ENCODE measurements at regions not wholly inside any gene's neighbourhood (a gene's known extent, or its start where the extent isn't known, plus 50 kb on each side); places are given as distances from the start of the nearest gene placed in this dataset.

- Mint-ChIP-seq H3K4me1 (no peaks in the 10 kb centered on the region), H3K27ac (no peak overlapping the region), H3K27me3 (peaks cover 4% of the 10 kb centered on the region), H3K9me3 (no peaks in the 10 kb centered on the region), H3K36me3 (no peaks in the 10 kb centered on the region), H3K4me3 (no peak overlapping the region)
- DNase-seq = no peak
- CTCF ChIA-PET = no interaction called here
Measured at GRCh38 chr3:69511361-69511760, 125.5 kb upstream of the FRMD4B start.

- peaks cover 4% of the 10 kb centered on the region for H3K27me3 Mint-ChIP-seq
- CTCF ChIA-PET = no interaction called here
- H3K4me1 Mint-ChIP-seq = no peaks in the 10 kb centered on the region
- DNase-seq = no peak
- H3K27ac Mint-ChIP-seq = no peak overlapping the region
- H3K9me3 Mint-ChIP-seq = no peaks in the 10 kb centered on the region
- H3K36me3 Mint-ChIP-seq = no peaks in the 10 kb centered on the region
- no peak overlapping the region for H3K4me3 Mint-ChIP-seq
Measured at GRCh38 chr3:69510481-69511030, 124.7 kb upstream of the FRMD4B start.

- peaks cover 4% of the 10 kb centered on the region for H3K27me3 Mint-ChIP-seq
Measured at GRCh38 chr3:69509288-69509687, 123.4 kb upstream of the FRMD4B start.

GRCh38 chr3:69505770-69506407 is 120.0 kb upstream of the FRMD4B start:
- H3K4me3 Mint-ChIP-seq = no peak overlapping the region
- H3K27ac Mint-ChIP-seq = no peak overlapping the region
- H3K27me3 Mint-ChIP-seq = no peaks in the 10 kb centered on the region
- no peak for DNase-seq
- H3K9me3 Mint-ChIP-seq = no peaks in the 10 kb centered on the region
- CTCF ChIA-PET = no interaction called here
- no peaks in the 10 kb centered on the region for H3K36me3 Mint-ChIP-seq
- no peaks in the 10 kb centered on the region for H3K4me1 Mint-ChIP-seq

More at GRCh38 chr3:69509288-69509687, 123.4 kb upstream of the FRMD4B start:
- Mint-ChIP-seq H3K4me3 (no peak overlapping the region), H3K27ac (no peak overlapping the region), H3K9me3 (no peaks in the 10 kb centered on the region), H3K4me1 (no peaks in the 10 kb centered on the region), H3K36me3 (no peaks in the 10 kb centered on the region)
- CTCF ChIA-PET = no interaction called here
- no peak for DNase-seq

- Mint-ChIP-seq H3K27me3 (no peaks in the 10 kb centered on the region), H3K4me3 (no peak overlapping the region), H3K4me1 (no peaks in the 10 kb centered on the region), H3K27ac (no peak overlapping the region), H3K36me3 (no peaks in the 10 kb centered on the region), H3K9me3 (no peaks in the 10 kb centered on the region)
- no peak for DNase-seq
- CTCF ChIA-PET = no interaction called here
Measured at GRCh38 chr3:69504232-69504631, 118.3 kb upstream of the FRMD4B start.

- H3K36me3 Mint-ChIP-seq = no peaks in the 10 kb centered on the region
- DNase-seq = no peak
- no peak overlapping the region for H3K4me3 Mint-ChIP-seq
- H3K27ac Mint-ChIP-seq = no peak overlapping the region
- no peaks in the 10 kb centered on the region for H3K27me3 Mint-ChIP-seq
- H3K9me3 Mint-ChIP-seq = no peaks in the 10 kb centered on the region
- H3K4me1 Mint-ChIP-seq = no peaks in the 10 kb centered on the region
- CTCF ChIA-PET = no interaction called here
Measured at GRCh38 chr3:69500604-69501003, 114.7 kb upstream of the FRMD4B start.

- Mint-ChIP-seq H3K9me3 (no peaks in the 10 kb centered on the region), H3K36me3 (no peaks in the 10 kb centered on the region), H3K27ac (no peak overlapping the region), H3K4me1 (no peaks in the 10 kb centered on the region), H3K27me3 (no peaks in the 10 kb centered on the region), H3K4me3 (no peak overlapping the region)
- CTCF ChIA-PET = no interaction called here
- no peak for DNase-seq
Measured at GRCh38 chr3:69499899-69500421, 114.1 kb upstream of the FRMD4B start.

- CTCF ChIA-PET = interaction anchor here (1.3 kb wide), 1 partner anchor 10 kb away, joined by 4 read pairs; no protein-coding TSS in a partner anchor
- Mint-ChIP-seq H3K9me3 (no peaks in the 10 kb centered on the region), H3K4me1 (no peaks in the 10 kb centered on the region), H3K27me3 (no peaks in the 10 kb centered on the region), H3K36me3 (no peaks in the 10 kb centered on the region), H3K4me3 (no peak overlapping the region), H3K27ac (no peak overlapping the region)
- DNase-seq = no peak
Measured at GRCh38 chr3:69499422-69499821, 113.5 kb upstream of the FRMD4B start.

- CTCF ChIA-PET = no interaction called here
- Mint-ChIP-seq H3K9me3 (no peaks in the 10 kb centered on the region), H3K27me3 (no peaks in the 10 kb centered on the region), H3K27ac (no peak overlapping the region), H3K4me3 (no peak overlapping the region), H3K4me1 (no peaks in the 10 kb centered on the region), H3K36me3 (no peaks in the 10 kb centered on the region)
- DNase-seq = no peak
Measured at GRCh38 chr3:69496856-69497255, 111.0 kb upstream of the FRMD4B start.

- no peaks in the 10 kb centered on the region for H3K27me3 Mint-ChIP-seq
- H3K9me3 Mint-ChIP-seq = no peaks in the 10 kb centered on the region
- H3K4me1 Mint-ChIP-seq = no peaks in the 10 kb centered on the region
- no peak overlapping the region for H3K4me3 Mint-ChIP-seq
- H3K36me3 Mint-ChIP-seq = no peaks in the 10 kb centered on the region
- H3K27ac Mint-ChIP-seq = no peak overlapping the region
- CTCF ChIA-PET = no interaction called here
- no peak for DNase-seq
Measured at GRCh38 chr3:69494185-69494584, 108.3 kb upstream of the FRMD4B start.

GRCh38 chr3:69493157-69493556 is 107.3 kb upstream of the FRMD4B start:
- H3K4me3 Mint-ChIP-seq = no peak overlapping the region

GRCh38 chr3:69491975-69492374 is 106.1 kb upstream of the FRMD4B start:
- CTCF ChIA-PET = no interaction called here
- no peaks in the 10 kb centered on the region for H3K36me3 Mint-ChIP-seq
- H3K27me3 Mint-ChIP-seq = no peaks in the 10 kb centered on the region
- H3K9me3 Mint-ChIP-seq = no peaks in the 10 kb centered on the region
- no peak for DNase-seq
- no peaks in the 10 kb centered on the region for H3K4me1 Mint-ChIP-seq
- no peak overlapping the region for H3K4me3 Mint-ChIP-seq
- H3K27ac Mint-ChIP-seq = no peak overlapping the region

More at GRCh38 chr3:69493157-69493556, 107.3 kb upstream of the FRMD4B start:
- DNase-seq = no peak
- Mint-ChIP-seq H3K9me3 (no peaks in the 10 kb centered on the region), H3K27ac (no peak overlapping the region), H3K36me3 (no peaks in the 10 kb centered on the region), H3K27me3 (no peaks in the 10 kb centered on the region), H3K4me1 (no peaks in the 10 kb centered on the region)
- CTCF ChIA-PET = no interaction called here

- Mint-ChIP-seq H3K9me3 (no peaks in the 10 kb centered on the region), H3K27ac (no peak overlapping the region), H3K27me3 (no peaks in the 10 kb centered on the region), H3K4me3 (no peak overlapping the region), H3K4me1 (no peaks in the 10 kb centered on the region), H3K36me3 (no peaks in the 10 kb centered on the region)
- CTCF ChIA-PET = no interaction called here
- DNase-seq = no peak
Measured at GRCh38 chr3:69490971-69491370, 105.1 kb upstream of the FRMD4B start.

- Mint-ChIP-seq H3K27ac (no peak overlapping the region), H3K36me3 (no peaks in the 10 kb centered on the region), H3K27me3 (no peaks in the 10 kb centered on the region), H3K4me1 (no peaks in the 10 kb centered on the region), H3K4me3 (no peak overlapping the region), H3K9me3 (no peaks in the 10 kb centered on the region)
- DNase-seq = no peak
- CTCF ChIA-PET = interaction anchor here (1.3 kb wide), 1 partner anchor 8 kb away, joined by 4 read pairs; no protein-coding TSS in a partner anchor
Measured at GRCh38 chr3:69490235-69490634, 104.3 kb upstream of the FRMD4B start.

- no peak for DNase-seq
- H3K36me3 Mint-ChIP-seq = no peaks in the 10 kb centered on the region
- no peaks in the 10 kb centered on the region for H3K27me3 Mint-ChIP-seq
- H3K9me3 Mint-ChIP-seq = no peaks in the 10 kb centered on the region
- H3K4me3 Mint-ChIP-seq = no peak overlapping the region
- no peaks in the 10 kb centered on the region for H3K4me1 Mint-ChIP-seq
- H3K27ac Mint-ChIP-seq = no peak overlapping the region
- CTCF ChIA-PET = no interaction called here
Measured at GRCh38 chr3:69488026-69488425, 102.1 kb upstream of the FRMD4B start.

Measured in activated naive CD4-positive, alpha-beta T cell treated with anti-CD3 and anti-CD28 coated beads, Interleukin-2, amount 10 ng/mL, durations not matched to agents 7 days and 5 days (primary cell).